ENCODE measurements at regions not wholly inside any gene's neighbourhood (a gene's known extent, or its start where the extent isn't known, plus 50 kb on each side); places are given as distances from the start of the nearest gene placed in this dataset.

DNA sequence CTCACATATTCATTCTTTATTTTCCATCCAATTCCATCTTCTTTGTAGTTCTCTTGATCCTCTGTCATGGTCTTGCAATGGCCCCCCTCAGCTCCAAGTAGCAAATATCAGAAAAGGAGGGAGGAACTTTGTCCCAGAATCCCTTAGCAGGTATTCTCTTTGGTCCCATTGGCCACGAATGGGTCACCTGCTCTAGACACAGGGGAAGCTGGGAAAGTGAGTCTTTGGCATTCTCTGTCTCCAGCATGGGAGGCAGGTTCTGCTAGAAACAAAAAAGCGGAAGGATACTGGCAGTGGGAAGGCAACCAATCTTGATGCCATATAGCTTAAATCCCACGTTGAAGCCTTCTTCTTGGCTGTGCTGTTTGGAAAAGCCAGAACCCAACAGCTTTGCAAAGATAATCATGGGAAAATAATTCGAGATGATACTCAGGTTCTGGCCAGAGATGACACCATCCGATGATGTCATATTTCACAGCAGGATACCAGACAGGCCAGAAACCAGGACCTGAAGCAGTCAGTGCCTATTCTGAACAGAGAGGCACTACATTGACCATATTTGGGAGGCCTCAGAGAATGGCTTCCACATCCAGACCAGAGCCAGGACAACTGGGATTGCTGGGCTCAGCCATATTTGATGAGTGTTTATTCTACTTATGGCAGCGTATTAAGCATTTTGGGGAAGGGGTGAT is 110.4 kb upstream of the ATXN3L start:
- Histone ChIP-seq H3K9me2 (replicated peaks; ENCODE audit: insufficient read depth, low read length) (no peaks in the 10 kb centered on the region), H3K79me2 (ENCODE audit: low read length) (no peaks in the 10 kb centered on the region), H3K9ac (ENCODE audit: low read length) (no peak overlapping the region), H3K36me3 (ENCODE audit: insufficient read depth, low read length) (no peaks in the 10 kb centered on the region), H4K20me1 (ENCODE audit: insufficient read depth, low read depth, low read length) (no peaks in the 10 kb centered on the region), H3K9me3 (ENCODE audit: low read length) (no peaks in the 10 kb centered on the region), H3K27ac (ENCODE audit: low read length) (no peak overlapping the region), H3K4me3 (ENCODE audit: low read length) (no peak overlapping the region), H2AFZ (ENCODE audit: low read length) (no peak overlapping the region), H3K27me3 (ENCODE audit: low read length) (no peaks in the 10 kb centered on the region), H3K4me2 (ENCODE audit: low read depth, low read length, poor library complexity, severe bottlenecking) (no peak overlapping the region), H3K4me1 (ENCODE audit: low read length) (no peaks in the 10 kb centered on the region)
- no peak for DNase-seq

DNA sequence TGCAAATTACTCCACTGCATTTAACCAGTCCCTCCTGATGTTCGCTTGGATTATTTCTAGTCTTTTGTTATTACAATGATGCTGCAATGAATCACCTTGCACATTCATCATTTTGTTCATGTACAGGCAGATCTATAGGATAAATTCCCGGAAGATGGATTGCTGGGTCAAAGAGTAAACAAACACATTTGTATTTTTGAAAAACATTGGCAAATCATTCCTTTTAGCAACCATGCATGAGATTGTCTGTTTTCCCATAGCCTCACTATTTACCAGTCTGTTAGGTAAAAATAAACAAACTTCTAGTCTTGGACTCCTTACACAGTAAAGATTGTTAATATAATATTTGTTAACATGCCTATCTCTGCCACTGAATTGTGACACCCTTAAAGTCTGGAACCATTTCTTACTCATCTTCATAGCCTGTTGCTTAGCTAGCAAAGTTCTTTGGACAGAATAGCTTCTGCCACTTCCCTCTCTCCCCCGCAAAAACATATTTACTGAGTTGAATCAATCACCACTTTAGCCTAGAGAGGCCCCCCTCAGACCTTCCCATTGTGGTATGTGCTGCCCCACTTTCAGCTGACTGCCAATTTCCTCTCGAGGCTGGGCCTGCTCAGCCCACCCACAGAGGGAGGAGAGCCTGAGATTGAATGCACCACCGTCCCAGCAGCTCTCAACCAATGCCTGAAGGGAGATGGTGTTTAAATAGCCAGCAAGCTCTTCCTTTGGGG is 108.4 kb upstream of the ATXN3L start:
- H3K27ac ChIP-seq (ENCODE audit: low read length), result no peak overlapping the region
- no peaks in the 10 kb centered on the region for H3K4me1 ChIP-seq (ENCODE audit: low read length)
- H3K79me2 ChIP-seq (ENCODE audit: low read length), result no peaks in the 10 kb centered on the region
- H3K36me3 ChIP-seq (ENCODE audit: insufficient read depth, low read length), result no peaks in the 10 kb centered on the region
- H3K4me3 ChIP-seq (ENCODE audit: low read length), result no peak overlapping the region
- H4K20me1 ChIP-seq (ENCODE audit: insufficient read depth, low read depth, low read length), result no peaks in the 10 kb centered on the region
- H3K9me2 ChIP-seq (replicated peaks; ENCODE audit: insufficient read depth, low read length), result no peaks in the 10 kb centered on the region
- no peak overlapping the region for H2AFZ ChIP-seq (ENCODE audit: low read length)
- no peak overlapping the region for H3K9ac ChIP-seq (ENCODE audit: low read length)
- DNase-seq, result no peak
- H3K4me2 ChIP-seq (ENCODE audit: low read depth, low read length, poor library complexity, severe bottlenecking), result no peak overlapping the region
- no peaks in the 10 kb centered on the region for H3K27me3 ChIP-seq (ENCODE audit: low read length)
- H3K9me3 ChIP-seq (ENCODE audit: low read length), result no peaks in the 10 kb centered on the region

- no peak overlapping the region for H3K4me3 ChIP-seq (ENCODE audit: low read length)
- no peaks in the 10 kb centered on the region for H3K4me1 ChIP-seq (ENCODE audit: low read length)
- H3K36me3 ChIP-seq (ENCODE audit: insufficient read depth, low read length), result no peaks in the 10 kb centered on the region
- H3K9ac ChIP-seq (ENCODE audit: low read length), result no peak overlapping the region
- H3K4me2 ChIP-seq (ENCODE audit: low read depth, low read length, poor library complexity, severe bottlenecking), result no peak overlapping the region
- DNase-seq, result no peak
- H3K27me3 ChIP-seq (ENCODE audit: low read length), result no peaks in the 10 kb centered on the region
- H3K9me3 ChIP-seq (ENCODE audit: low read length), result no peaks in the 10 kb centered on the region
- H3K27ac ChIP-seq (ENCODE audit: low read length), result no peak overlapping the region
- no peaks in the 10 kb centered on the region for H3K9me2 ChIP-seq (replicated peaks; ENCODE audit: insufficient read depth, low read length)
- no peaks in the 10 kb centered on the region for H3K79me2 ChIP-seq (ENCODE audit: low read length)
- H4K20me1 ChIP-seq (ENCODE audit: insufficient read depth, low read depth, low read length), result no peaks in the 10 kb centered on the region
- no peak overlapping the region for H2AFZ ChIP-seq (ENCODE audit: low read length)
These were observed 107.7 kb upstream of the ATXN3L start for GRCh38 chrX:13427441-13428052.

DNA sequence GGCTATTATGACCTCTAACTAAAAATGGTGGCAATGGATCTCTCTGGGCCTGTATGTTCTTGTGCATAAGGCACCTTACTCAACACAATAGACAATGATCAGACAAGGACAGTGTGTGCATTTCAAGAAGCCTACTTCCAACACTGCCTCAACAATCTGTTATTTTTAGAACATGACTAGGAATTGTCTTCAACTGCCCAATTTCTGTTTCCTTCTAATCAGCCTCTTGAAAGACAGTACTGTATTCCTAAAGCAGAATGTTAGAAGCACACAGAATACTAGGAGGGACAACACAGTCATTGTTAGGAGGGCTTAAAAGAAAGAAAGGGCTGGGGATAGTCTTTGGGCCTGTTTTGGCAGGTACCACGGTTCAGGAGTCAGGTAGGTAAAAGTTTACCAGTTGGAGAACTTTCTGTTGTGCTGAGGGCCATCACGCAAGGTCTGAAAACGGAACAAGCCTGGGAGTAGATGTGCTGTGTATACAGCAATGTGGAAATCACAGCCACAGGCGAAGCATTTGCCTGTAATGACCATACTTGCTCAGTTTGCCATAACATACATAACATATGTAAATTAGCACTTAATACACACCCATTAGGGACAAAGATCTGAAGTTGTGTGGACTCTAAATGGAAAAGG is 100.8 kb upstream of the ATXN3L start:
- Histone ChIP-seq H3K9ac (ENCODE audit: low read length) (no peak overlapping the region), H3K4me1 (ENCODE audit: low read length) (peaks cover 13% of the 10 kb centered on the region), H2AFZ (ENCODE audit: low read length) (no peak overlapping the region), H3K9me2 (replicated peaks; ENCODE audit: insufficient read depth, low read length) (no peaks in the 10 kb centered on the region), H3K4me3 (ENCODE audit: low read length) (no peak overlapping the region), H4K20me1 (ENCODE audit: insufficient read depth, low read depth, low read length) (no peaks in the 10 kb centered on the region), H3K9me3 (ENCODE audit: low read length) (no peaks in the 10 kb centered on the region), H3K36me3 (ENCODE audit: insufficient read depth, low read length) (no peaks in the 10 kb centered on the region), H3K27me3 (ENCODE audit: low read length) (no peaks in the 10 kb centered on the region), H3K79me2 (ENCODE audit: low read length) (no peaks in the 10 kb centered on the region), H3K27ac (ENCODE audit: low read length) (no peak overlapping the region), H3K4me2 (ENCODE audit: low read depth, low read length, poor library complexity, severe bottlenecking) (no peak overlapping the region)
- DNase-seq, result no peak

DNA sequence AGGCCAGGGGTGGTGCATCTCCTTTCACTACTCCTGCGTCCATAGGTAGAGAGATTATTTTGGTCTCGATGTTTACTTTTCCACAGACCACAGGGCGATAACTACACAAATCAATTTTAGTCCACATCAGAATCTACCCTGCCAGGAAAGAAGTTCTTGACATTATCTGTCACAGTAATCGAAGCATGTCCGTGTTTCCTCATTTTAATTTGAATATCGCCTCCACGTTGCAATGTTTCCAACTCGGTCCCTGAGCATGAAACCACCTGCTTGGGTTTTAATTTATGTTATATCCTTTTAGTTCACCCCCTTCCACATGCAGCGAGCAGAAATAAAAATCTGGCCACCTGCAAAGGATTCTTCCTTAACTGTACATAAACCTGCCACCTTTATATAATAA is 100.1 kb upstream of the ATXN3L start:
- Histone ChIP-seq H2AFZ (ENCODE audit: low read length) (0 out of 2 replicates have a peak overlapping the region, but pooled peaks have one; percentile 34), H3K4me3 (ENCODE audit: low read length) (no peak overlapping the region), H3K9ac (ENCODE audit: low read length) (0 out of 2 replicates have a peak overlapping the region, but pooled peaks have one; percentile 2), H3K79me2 (ENCODE audit: low read length) (no peaks in the 10 kb centered on the region), H3K4me2 (ENCODE audit: low read depth, low read length, poor library complexity, severe bottlenecking) (no peak overlapping the region), H3K9me3 (ENCODE audit: low read length) (no peaks in the 10 kb centered on the region), H3K36me3 (ENCODE audit: insufficient read depth, low read length) (no peaks in the 10 kb centered on the region), H3K4me1 (ENCODE audit: low read length) (peaks cover 13% of the 10 kb centered on the region), H3K27me3 (ENCODE audit: low read length) (no peaks in the 10 kb centered on the region), H3K27ac (ENCODE audit: low read length) (no peak overlapping the region), H4K20me1 (ENCODE audit: insufficient read depth, low read depth, low read length) (no peaks in the 10 kb centered on the region), H3K9me2 (replicated peaks; ENCODE audit: insufficient read depth, low read length) (no peaks in the 10 kb centered on the region)
- no peak for DNase-seq

- no peak overlapping the region for H3K4me3 ChIP-seq (ENCODE audit: low read length)
- no peak overlapping the region for H3K4me2 ChIP-seq (ENCODE audit: low read depth, low read length, poor library complexity, severe bottlenecking)
- no peak overlapping the region for H3K9ac ChIP-seq (ENCODE audit: low read length)
- 0 out of 2 replicates have a peak overlapping the region, but pooled peaks have one; percentile 25 for H2AFZ ChIP-seq (ENCODE audit: low read length)
- no peaks in the 10 kb centered on the region for H3K36me3 ChIP-seq (ENCODE audit: insufficient read depth, low read length)
- no peaks in the 10 kb centered on the region for H4K20me1 ChIP-seq (ENCODE audit: insufficient read depth, low read depth, low read length)
- H3K4me1 ChIP-seq (ENCODE audit: low read length), result peaks cover 13% of the 10 kb centered on the region
- H3K27ac ChIP-seq (ENCODE audit: low read length), result no peak overlapping the region
- DNase-seq, result no peak
- H3K79me2 ChIP-seq (ENCODE audit: low read length), result no peaks in the 10 kb centered on the region
- no peaks in the 10 kb centered on the region for H3K27me3 ChIP-seq (ENCODE audit: low read length)
- no peaks in the 10 kb centered on the region for H3K9me2 ChIP-seq (replicated peaks; ENCODE audit: insufficient read depth, low read length)
- no peaks in the 10 kb centered on the region for H3K9me3 ChIP-seq (ENCODE audit: low read length)
These were observed 99.4 kb upstream of the ATXN3L start for GRCh38 chrX:13419276-13419675.

DNA sequence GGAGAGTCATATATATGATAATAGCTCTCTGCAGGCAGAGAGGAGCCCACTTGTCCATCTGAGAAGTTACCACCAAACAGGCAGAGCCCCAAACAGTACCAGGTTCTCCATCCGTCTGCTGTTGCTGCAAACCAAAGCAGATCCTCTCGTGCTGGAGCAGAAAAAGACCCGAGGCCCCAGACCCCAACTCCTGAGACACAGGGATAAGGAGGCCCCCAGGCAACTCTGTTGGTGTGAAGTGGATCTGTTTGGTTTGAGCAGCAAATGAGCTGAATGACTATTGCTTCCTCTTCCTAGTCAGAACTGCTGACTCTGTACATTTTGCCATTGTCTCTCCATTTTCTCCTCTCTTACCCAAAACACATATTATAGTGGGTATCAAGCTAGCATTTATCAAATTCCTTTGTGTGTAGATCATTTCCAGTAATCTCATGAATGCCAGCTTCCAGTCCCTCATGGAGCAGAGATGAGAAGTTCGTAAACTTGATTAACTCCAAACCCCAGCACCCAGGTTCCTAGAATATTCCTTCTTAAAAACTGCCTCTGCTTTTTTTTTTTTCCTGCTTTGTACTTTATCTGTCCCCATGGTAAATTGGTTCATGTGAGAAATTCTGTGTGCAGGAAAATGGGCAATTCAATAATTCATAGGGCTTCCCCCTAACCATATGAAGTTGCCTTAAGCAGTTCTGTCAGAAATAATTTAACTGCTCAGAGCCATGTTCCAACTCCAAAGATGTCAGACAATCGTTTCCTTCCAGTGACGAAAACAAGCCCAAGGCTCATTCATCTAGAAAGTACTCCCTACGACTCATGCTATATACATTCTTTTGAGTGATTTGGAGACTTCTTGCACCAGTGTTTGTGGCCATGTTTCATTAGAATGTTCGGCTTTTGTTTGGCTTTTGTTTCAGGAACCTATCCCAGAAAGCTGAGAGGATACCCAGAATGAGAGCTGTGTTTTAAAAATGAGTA is 98.6 kb upstream of the ATXN3L start:
- no peak overlapping the region for H3K27ac ChIP-seq (ENCODE audit: low read length)
- no peak overlapping the region for H3K4me3 ChIP-seq (ENCODE audit: low read length)
- H3K36me3 ChIP-seq (ENCODE audit: insufficient read depth, low read length), result no peaks in the 10 kb centered on the region
- no peaks in the 10 kb centered on the region for H3K27me3 ChIP-seq (ENCODE audit: low read length)
- H2AFZ ChIP-seq (ENCODE audit: low read length), result no peak overlapping the region
- DNase-seq, result no peak
- H3K4me2 ChIP-seq (ENCODE audit: low read depth, low read length, poor library complexity, severe bottlenecking), result no peak overlapping the region
- peaks cover 13% of the 10 kb centered on the region for H3K4me1 ChIP-seq (ENCODE audit: low read length)
- H4K20me1 ChIP-seq (ENCODE audit: insufficient read depth, low read depth, low read length), result no peaks in the 10 kb centered on the region
- no peaks in the 10 kb centered on the region for H3K9me2 ChIP-seq (replicated peaks; ENCODE audit: insufficient read depth, low read length)
- H3K79me2 ChIP-seq (ENCODE audit: low read length), result no peaks in the 10 kb centered on the region
- H3K9ac ChIP-seq (ENCODE audit: low read length), result no peak overlapping the region
- H3K9me3 ChIP-seq (ENCODE audit: low read length), result no peaks in the 10 kb centered on the region
